ENCODE measurements at regions not wholly inside any gene's neighbourhood (a gene's known extent, or its start where the extent isn't known, plus 50 kb on each side); places are given as distances from the start of the nearest gene placed in this dataset.

- peaks cover 2% of the 10 kb centered on the region for H3K9me3 ChIP-seq (ENCODE audit: insufficient read depth, low read length, severe bottlenecking)
- peaks cover 65% of the 10 kb centered on the region for H3K4me1 ChIP-seq (ENCODE audit: insufficient read depth, low read length)
- peak overlapping the region; percentile 45; the same call in 1 of the 2 replicates for H3K4me2 ChIP-seq (ENCODE audit: insufficient read depth, low read length)
- no peak overlapping the region for H2AFZ ChIP-seq (ENCODE audit: low read depth, low read length)
- H3K4me3 ChIP-seq (ENCODE audit: low read depth in 1 of 2, low read length in 2 of 2): no peak overlapping the region
- no peak overlapping the region for H3K9ac ChIP-seq (ENCODE audit: low read depth, low read length)
- ATAC-seq (ENCODE audit: insufficient read depth, low read depth) (peak; percentile 60), DNase-seq (peak; percentile 61)
- no peaks in the 10 kb centered on the region for H3K27me3 ChIP-seq (ENCODE audit: insufficient read depth, low read length, poor library complexity)
- no peaks in the 10 kb centered on the region for H3K79me2 ChIP-seq (ENCODE audit: insufficient read depth, low read length)
- H3K27ac ChIP-seq (ENCODE audit: low read length): peak overlapping the region; percentile 81
- no peaks in the 10 kb centered on the region for H3K36me3 ChIP-seq (ENCODE audit: insufficient read depth, low read length)
- no peaks in the 10 kb centered on the region for H4K20me1 ChIP-seq (ENCODE audit: insufficient read depth, low read length)
- TF ChIP-seq CTCF (IDR thresholded peaks at IDR 0.05; ENCODE audit: borderline replicate concordance, extremely low read depth, low read length, poor library complexity, severe bottlenecking) (peak; percentile 42), EZH2 (IDR thresholded peaks at IDR 0.05; ENCODE audit: borderline replicate concordance, low read depth, low read length, severe bottlenecking) (no peak)
These were observed 496.1 kb upstream of the CCDC54 start for GRCh38 chr3:106881186-106881585.

GRCh38 chr3:106882297-106882696 lies 494.9 kb upstream of the CCDC54 start:
- no peaks in the 10 kb centered on the region for H3K27me3 ChIP-seq (ENCODE audit: insufficient read depth, low read length, poor library complexity)
- no peaks in the 10 kb centered on the region for H3K36me3 ChIP-seq (ENCODE audit: insufficient read depth, low read length)
- no peak overlapping the region for H2AFZ ChIP-seq (ENCODE audit: low read depth, low read length)
- no peaks in the 10 kb centered on the region for H3K79me2 ChIP-seq (ENCODE audit: insufficient read depth, low read length)
- H3K9me3 ChIP-seq (ENCODE audit: insufficient read depth, low read length, severe bottlenecking): peaks cover 8% of the 10 kb centered on the region
- H3K4me3 ChIP-seq (ENCODE audit: low read depth in 1 of 2, low read length in 2 of 2): no peak overlapping the region
- no peak for TF ChIP-seq EZH2 (IDR thresholded peaks at IDR 0.05; ENCODE audit: borderline replicate concordance, low read depth, low read length, severe bottlenecking)
- no peak for TF ChIP-seq CTCF (IDR thresholded peaks at IDR 0.05; ENCODE audit: borderline replicate concordance, extremely low read depth, low read length, poor library complexity, severe bottlenecking)
- DNase-seq: no peak
- peaks cover 53% of the 10 kb centered on the region for H3K4me1 ChIP-seq (ENCODE audit: insufficient read depth, low read length)
- H3K27ac ChIP-seq (ENCODE audit: low read length): peak overlapping the region; percentile 81
- ATAC-seq (ENCODE audit: insufficient read depth, low read depth): no peak
- H3K4me2 ChIP-seq (ENCODE audit: insufficient read depth, low read length): no peak overlapping the region
- no peak overlapping the region for H3K9ac ChIP-seq (ENCODE audit: low read depth, low read length)
- H4K20me1 ChIP-seq (ENCODE audit: insufficient read depth, low read length): no peaks in the 10 kb centered on the region

GRCh38 chr3:106906074-106906473 lies 471.2 kb upstream of the CCDC54 start:
- H3K9ac ChIP-seq (ENCODE audit: low read depth, low read length): no peak overlapping the region

More at GRCh38 chr3:106906074-106906473, 471.2 kb upstream of the CCDC54 start:
- ATAC-seq (ENCODE audit: insufficient read depth, low read depth) (no peak), DNase-seq (no peak)
- no peak overlapping the region for H3K4me3 ChIP-seq (ENCODE audit: low read depth in 1 of 2, low read length in 2 of 2)
- H2AFZ ChIP-seq (ENCODE audit: low read depth, low read length): no peak overlapping the region
- no peaks in the 10 kb centered on the region for H3K4me1 ChIP-seq (ENCODE audit: insufficient read depth, low read length)
- no peak for TF ChIP-seq CTCF (IDR thresholded peaks at IDR 0.05; ENCODE audit: borderline replicate concordance, extremely low read depth, low read length, poor library complexity, severe bottlenecking)
- no peak for TF ChIP-seq EZH2 (IDR thresholded peaks at IDR 0.05; ENCODE audit: borderline replicate concordance, low read depth, low read length, severe bottlenecking)
- H3K27me3 ChIP-seq (ENCODE audit: insufficient read depth, low read length, poor library complexity): no peaks in the 10 kb centered on the region
- no peaks in the 10 kb centered on the region for H3K79me2 ChIP-seq (ENCODE audit: insufficient read depth, low read length)
- no peaks in the 10 kb centered on the region for H4K20me1 ChIP-seq (ENCODE audit: insufficient read depth, low read length)
- no peaks in the 10 kb centered on the region for H3K36me3 ChIP-seq (ENCODE audit: insufficient read depth, low read length)
- peaks cover 20% of the 10 kb centered on the region for H3K9me3 ChIP-seq (ENCODE audit: insufficient read depth, low read length, severe bottlenecking)
- no peak overlapping the region for H3K27ac ChIP-seq (ENCODE audit: low read length)
- H3K4me2 ChIP-seq (ENCODE audit: insufficient read depth, low read length): no peak overlapping the region
